ENCODE measurements at regions not wholly inside any gene's neighbourhood (a gene's known extent, or its start where the extent isn't known, plus 50 kb on each side); places are given as distances from the start of the nearest gene placed in this dataset.
"Not testable (repeated sequence)": the region's sequence is repeated elsewhere in the genome, so short reads cannot be mapped to it uniquely, and the experiment has no call there.

DNA sequence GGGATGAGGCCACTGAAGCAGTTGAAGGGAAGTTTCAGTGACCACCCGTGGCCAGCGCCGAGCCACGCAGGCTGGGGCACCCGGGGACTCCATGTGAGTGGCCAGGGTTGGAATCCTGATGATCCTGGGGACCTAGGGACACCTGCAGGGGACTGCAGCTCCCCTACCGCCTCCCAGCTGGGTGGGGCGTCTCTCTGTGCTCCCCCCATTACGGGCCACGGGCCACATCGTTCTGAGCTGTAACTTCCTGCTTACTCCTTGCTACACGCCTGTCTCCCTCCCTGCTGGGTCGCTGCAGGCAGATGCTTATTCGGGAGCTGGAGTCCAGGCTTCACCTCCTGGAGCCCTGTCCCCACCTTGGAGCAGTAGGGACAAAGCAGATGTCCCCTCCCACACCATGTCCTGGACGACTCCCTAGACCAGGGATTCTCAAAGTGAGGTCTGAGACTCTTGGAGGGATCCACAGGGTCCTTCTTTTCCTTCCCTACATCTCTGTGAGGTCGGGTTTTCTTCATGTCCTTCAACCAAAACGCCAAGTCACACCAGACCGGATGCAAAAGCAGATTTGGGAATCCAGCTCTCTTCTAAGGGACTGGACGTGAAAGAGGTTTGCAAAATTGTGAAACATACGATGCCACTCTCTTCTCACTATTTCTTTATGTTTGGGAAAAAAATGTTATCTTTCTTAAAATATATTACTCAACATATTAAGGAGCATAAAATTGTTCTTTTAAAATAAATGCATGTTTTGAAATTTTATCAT, 85.9 kb upstream of the NCOR2 start:
- DNase-seq (ENCODE audit: low spot score in 2 of 2): no peak
- Histone ChIP-seq H3K4me1 (peaks cover 11% of the 10 kb centered on the region), H3K36me3 (replicated peaks) (no peaks in the 10 kb centered on the region), H3K27me3 (ENCODE audit: low read depth) (no peaks in the 10 kb centered on the region), H3K9me3 (no peaks in the 10 kb centered on the region; the same call in 1 of the 2 replicates), H3K4me3 (no peak overlapping the region)
- in situ Hi-C loops (cut with MboI; ENCODE audit: low sequenced_read_pairs): no loop called here

DNA sequence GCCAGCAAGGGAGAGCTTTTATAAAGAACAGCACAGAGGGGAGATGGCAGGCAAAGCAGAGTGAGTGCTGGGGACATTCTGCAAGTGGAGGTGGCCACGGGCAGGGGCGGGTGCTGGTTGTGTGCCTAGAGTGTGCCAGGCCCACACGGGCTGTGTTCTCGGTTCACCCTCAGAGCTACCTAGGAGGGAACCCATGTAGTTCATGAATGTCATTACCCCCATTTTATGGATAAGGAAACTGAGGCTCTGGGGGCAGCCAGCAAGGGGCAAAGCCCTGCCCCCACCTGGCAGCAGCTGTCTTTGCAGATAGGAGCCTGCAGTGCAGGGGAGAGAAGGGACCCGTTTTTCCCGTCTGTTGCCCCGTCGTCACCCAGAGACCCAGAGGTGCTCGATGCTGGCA, 85.2 kb upstream of the NCOR2 start:
- in situ Hi-C loops (cut with MboI; ENCODE audit: low sequenced_read_pairs): no loop called here
- DNase-seq (ENCODE audit: low spot score in 2 of 2): no peak
- no peak overlapping the region for H3K4me3 ChIP-seq
- no peaks in the 10 kb centered on the region for H3K27me3 ChIP-seq (ENCODE audit: low read depth)
- peaks cover 11% of the 10 kb centered on the region for H3K4me1 ChIP-seq
- H3K36me3 ChIP-seq (replicated peaks): no peaks in the 10 kb centered on the region
- no peaks in the 10 kb centered on the region; the same call in 1 of the 2 replicates for H3K9me3 ChIP-seq

- no peaks in the 10 kb centered on the region; the same call in 1 of the 2 replicates for H3K9me3 ChIP-seq
- no peaks in the 10 kb centered on the region for H3K36me3 ChIP-seq (replicated peaks)
- in situ Hi-C loops (cut with MboI; ENCODE audit: low sequenced_read_pairs): no loop called here
- no peaks in the 10 kb centered on the region for H3K27me3 ChIP-seq (ENCODE audit: low read depth)
- no peak for DNase-seq (ENCODE audit: low spot score in 2 of 2)
- peaks cover 11% of the 10 kb centered on the region for H3K4me1 ChIP-seq
- no peak overlapping the region for H3K4me3 ChIP-seq
Measured at GRCh38 chr12:124651516-124652273, 84.3 kb upstream of the NCOR2 start.

DNA sequence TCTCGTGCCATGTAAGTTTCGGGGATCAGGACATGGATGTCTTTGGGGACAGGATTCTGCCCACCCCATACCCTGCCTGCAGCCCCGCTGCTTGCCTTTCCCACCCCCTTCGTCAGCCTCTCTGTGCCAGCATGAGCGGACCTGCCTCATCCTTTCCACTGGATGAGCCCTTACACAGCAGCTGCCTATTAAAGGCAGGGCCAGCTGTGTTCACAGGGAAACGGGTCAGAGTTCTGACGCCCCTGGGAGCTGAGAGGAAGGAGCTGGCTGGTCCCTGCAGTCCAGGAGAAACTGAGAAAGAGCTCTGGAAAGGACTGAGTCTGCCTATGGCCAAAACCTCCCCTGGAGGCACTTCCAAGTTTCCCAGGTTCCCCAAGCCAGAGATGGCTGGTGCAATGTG, 83.5 kb upstream of the NCOR2 start:
- H3K4me3 ChIP-seq: no peak overlapping the region
- DNase-seq (ENCODE audit: low spot score in 2 of 2): no peak
- no peaks in the 10 kb centered on the region for H3K36me3 ChIP-seq (replicated peaks)
- H3K27me3 ChIP-seq (ENCODE audit: low read depth): no peaks in the 10 kb centered on the region
- no peaks in the 10 kb centered on the region; the same call in 1 of the 2 replicates for H3K9me3 ChIP-seq
- in situ Hi-C loops (cut with MboI; ENCODE audit: low sequenced_read_pairs): no loop called here
- peaks cover 7% of the 10 kb centered on the region for H3K4me1 ChIP-seq

GRCh38 chr12:124648710-124649384, 81.4 kb upstream of the NCOR2 start:
- no peaks in the 10 kb centered on the region; the same call in 1 of the 2 replicates for H3K9me3 ChIP-seq
- H3K27me3 ChIP-seq (ENCODE audit: low read depth): no peaks in the 10 kb centered on the region
- H3K4me1 ChIP-seq: no peaks in the 10 kb centered on the region
- H3K36me3 ChIP-seq (replicated peaks): no peaks in the 10 kb centered on the region
- no peak overlapping the region for H3K4me3 ChIP-seq
- no peak for DNase-seq (ENCODE audit: low spot score in 2 of 2)
- in situ Hi-C loops (cut with MboI; ENCODE audit: low sequenced_read_pairs): no loop called here

DNA sequence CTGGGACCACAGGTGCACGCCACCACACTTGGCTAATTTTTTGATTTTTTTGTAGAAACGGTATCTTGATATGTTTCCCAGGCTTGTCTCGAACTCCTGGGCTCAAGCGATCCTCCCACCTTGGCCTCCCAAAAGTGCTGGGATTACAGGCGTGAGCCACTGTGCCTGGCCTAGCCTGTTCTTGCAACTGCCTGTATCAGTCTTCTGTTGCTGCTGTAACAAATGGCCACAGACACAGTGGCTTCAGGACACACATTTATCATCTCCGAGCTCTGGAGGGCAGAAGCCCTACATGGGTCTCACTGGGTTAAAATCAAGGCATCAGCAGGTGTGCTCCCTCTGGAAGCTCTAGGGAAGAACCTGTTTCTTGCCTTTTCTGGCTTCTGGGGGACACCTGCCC, 79.9 kb upstream of the NCOR2 start:
- in situ Hi-C loops (cut with MboI; ENCODE audit: low sequenced_read_pairs): no loop called here
- H3K27me3 ChIP-seq (ENCODE audit: low read depth): no peaks in the 10 kb centered on the region
- H3K4me1 ChIP-seq: no peaks in the 10 kb centered on the region
- H3K36me3 ChIP-seq (replicated peaks): no peaks in the 10 kb centered on the region
- no peaks in the 10 kb centered on the region; the same call in 1 of the 2 replicates for H3K9me3 ChIP-seq
- no peak for DNase-seq (ENCODE audit: low spot score in 2 of 2)
- H3K4me3 ChIP-seq: no peak overlapping the region

DNA sequence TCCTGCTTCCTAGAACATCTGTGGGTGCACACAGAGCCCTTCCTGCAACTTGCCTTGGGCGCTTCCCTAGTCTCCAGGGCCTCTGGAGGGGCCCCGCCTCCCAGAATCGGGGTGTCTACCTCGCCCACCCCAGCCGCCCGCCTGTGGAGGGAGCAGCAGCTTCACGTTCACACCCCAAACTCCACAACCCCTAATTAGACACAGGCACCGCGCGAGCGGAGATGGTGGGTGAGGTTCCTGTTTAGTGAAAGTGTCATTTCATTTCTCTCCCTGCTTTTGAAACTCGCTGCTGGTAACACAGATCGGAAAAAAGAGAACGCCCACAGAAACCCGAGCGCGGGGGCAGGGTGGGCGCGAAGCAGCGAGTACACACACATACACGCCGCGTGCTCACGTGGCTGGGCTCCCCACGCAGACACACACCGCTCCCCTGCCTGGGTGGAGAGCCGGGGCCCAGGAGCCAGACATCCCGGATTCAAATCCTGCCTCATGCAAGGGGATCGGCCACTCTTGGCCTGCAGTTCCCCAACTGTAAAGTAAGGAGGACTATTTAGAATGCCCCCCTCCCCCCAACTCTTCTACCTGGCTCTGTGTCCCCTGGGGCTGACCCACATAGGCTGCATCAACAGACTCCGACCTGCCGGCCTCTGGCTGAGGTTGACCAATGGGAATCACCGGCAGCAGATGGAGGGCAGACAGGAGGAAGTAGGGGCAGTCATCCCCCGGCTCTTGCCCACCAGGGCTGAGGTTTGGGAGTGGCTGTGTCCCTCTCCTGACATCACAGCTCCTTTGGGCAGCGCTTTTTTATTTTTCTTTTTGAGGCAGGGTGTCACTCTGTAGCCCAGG, 79.2 kb upstream of the NCOR2 start:
- no peaks in the 10 kb centered on the region for H3K36me3 ChIP-seq (replicated peaks)
- H3K27me3 ChIP-seq (ENCODE audit: low read depth): no peaks in the 10 kb centered on the region
- H3K4me1 ChIP-seq: no peaks in the 10 kb centered on the region
- no peak overlapping the region for H3K4me3 ChIP-seq
- no peaks in the 10 kb centered on the region; the same call in 1 of the 2 replicates for H3K9me3 ChIP-seq
- no peak for DNase-seq (ENCODE audit: low spot score in 2 of 2)
- in situ Hi-C loops (cut with MboI; ENCODE audit: low sequenced_read_pairs): no loop called here

GRCh38 chr12:124645530-124646244, 78.3 kb upstream of the NCOR2 start:
- no peaks in the 10 kb centered on the region; the same call in 1 of the 2 replicates for H3K9me3 ChIP-seq
- DNase-seq (ENCODE audit: low spot score in 2 of 2): no peak
- no peaks in the 10 kb centered on the region for H3K4me1 ChIP-seq
- in situ Hi-C loops (cut with MboI; ENCODE audit: low sequenced_read_pairs): no loop called here
- no peaks in the 10 kb centered on the region for H3K36me3 ChIP-seq (replicated peaks)
- H3K4me3 ChIP-seq: no peak overlapping the region
- H3K27me3 ChIP-seq (ENCODE audit: low read depth): no peaks in the 10 kb centered on the region

DNA sequence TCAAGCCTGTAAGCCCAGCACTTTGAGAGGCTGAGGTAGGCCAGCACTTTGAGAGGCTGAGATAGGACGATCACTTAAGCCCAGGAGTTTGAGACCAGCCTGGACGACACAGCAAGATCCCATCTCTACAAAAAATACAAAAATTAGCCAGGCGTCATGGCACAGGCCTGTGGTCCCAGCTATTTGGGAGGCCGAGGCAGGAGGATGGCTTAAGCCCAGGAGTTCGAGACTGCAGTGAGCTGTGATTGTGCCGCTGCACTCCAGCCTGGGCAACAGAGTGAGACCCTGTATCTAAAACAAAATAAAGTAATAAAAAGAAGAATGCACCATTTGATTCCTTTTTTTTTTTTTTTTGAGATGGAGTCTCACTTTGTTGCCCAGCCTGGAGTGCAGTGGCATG, 76.4 kb upstream of the NCOR2 start:
- in situ Hi-C loops (cut with MboI; ENCODE audit: low sequenced_read_pairs); DNase-seq (ENCODE audit: low spot score in 2 of 2): not testable (repeated sequence)

GRCh38 chr12:124642105-124642504, 74.7 kb upstream of the NCOR2 start:
- in situ Hi-C loops (cut with MboI; ENCODE audit: low sequenced_read_pairs): no loop called here
- Histone ChIP-seq H3K9me3 (no peaks in the 10 kb centered on the region), H3K36me3 (replicated peaks) (no peaks in the 10 kb centered on the region), H3K4me1 (no peaks in the 10 kb centered on the region), H3K4me3 (no peak overlapping the region), H3K27me3 (ENCODE audit: low read depth) (no peaks in the 10 kb centered on the region)
- no peak for DNase-seq (ENCODE audit: low spot score in 2 of 2)

More for the DNA sequence above, 76.4 kb upstream of the NCOR2 start:
- not testable (repeated sequence) for H3K4me1 ChIP-seq; H3K9me3 ChIP-seq; H3K36me3 ChIP-seq (replicated peaks); H3K4me3 ChIP-seq; H3K27me3 ChIP-seq (ENCODE audit: low read depth)

DNA sequence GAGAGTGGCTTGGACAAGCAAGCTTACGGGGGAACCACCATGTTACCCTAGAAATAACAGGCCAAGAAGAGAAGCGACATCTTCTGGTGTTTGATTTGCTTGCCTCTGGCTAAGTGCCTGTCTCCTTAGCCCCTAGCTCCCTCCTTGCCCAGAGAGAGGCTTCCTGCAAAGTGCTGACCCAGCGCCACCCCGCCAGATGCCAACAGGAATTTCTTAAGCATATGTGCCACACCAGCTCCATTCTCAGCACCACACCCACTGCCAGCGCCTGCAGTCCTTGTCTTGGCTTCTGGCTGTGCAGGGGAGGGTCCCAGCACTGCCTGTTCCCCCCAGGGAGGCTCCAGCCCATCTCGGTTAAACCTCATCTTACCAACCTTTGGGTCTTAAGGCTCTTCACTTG, 74.2 kb upstream of the NCOR2 start:
- no peak for DNase-seq (ENCODE audit: low spot score in 2 of 2)
- Histone ChIP-seq H3K27me3 (ENCODE audit: low read depth) (no peaks in the 10 kb centered on the region), H3K4me3 (no peak overlapping the region), H3K36me3 (replicated peaks) (no peaks in the 10 kb centered on the region), H3K9me3 (no peaks in the 10 kb centered on the region), H3K4me1 (no peaks in the 10 kb centered on the region; the same call in 1 of the 2 replicates)
- in situ Hi-C loops (cut with MboI; ENCODE audit: low sequenced_read_pairs): no loop called here

DNA sequence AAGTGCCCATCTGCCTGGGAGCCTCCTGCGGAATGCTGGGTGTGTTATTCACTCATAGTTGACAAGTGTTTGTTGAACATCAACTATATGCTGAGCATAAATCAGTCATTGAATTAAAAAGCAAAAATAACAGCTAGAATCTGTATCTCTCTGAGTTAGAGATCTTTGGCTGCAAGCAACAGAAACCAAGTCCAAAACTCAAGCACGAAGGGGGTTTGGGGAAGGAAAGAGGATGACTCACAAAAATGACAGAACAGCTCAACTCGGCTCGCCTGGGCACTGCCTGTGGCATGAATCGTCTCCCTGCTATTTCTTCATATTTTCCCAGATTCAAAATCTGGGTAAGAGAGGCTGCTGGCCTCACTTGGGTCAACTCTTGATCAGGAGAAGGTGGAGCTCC, 72.6 kb upstream of the NCOR2 start:
- DNase-seq (ENCODE audit: low spot score in 2 of 2): no peak
- Histone ChIP-seq H3K4me1 (peaks cover 2% of the 10 kb centered on the region; the same call in 1 of the 2 replicates), H3K36me3 (replicated peaks) (no peaks in the 10 kb centered on the region), H3K27me3 (ENCODE audit: low read depth) (no peaks in the 10 kb centered on the region), H3K4me3 (no peak overlapping the region), H3K9me3 (no peaks in the 10 kb centered on the region)
- in situ Hi-C loops (cut with MboI; ENCODE audit: low sequenced_read_pairs): no loop called here
